Fibroblast of lung (primary cell): ENCODE measurements at regions not wholly inside any gene's neighbourhood (a gene's known extent, or its start where the extent isn't known, plus 50 kb on each side); places are given as distances from the start of the nearest gene placed in this dataset.

Experiments used
- CTCF ChIP-seq, 2 donors: IDR thresholded peaks in 1 of 2; conservative IDR thresholded peaks in 1 of 2; 1 replicate in 1 of 2; 2 replicates in 1 of 2; pipeline ENCODE4 v1.5.1; 2011 to 2012; ENCODE audit warnings: low read length in 2 of 2, control low read depth in 1 of 2, inconsistent platforms in 1 of 2, low read depth in 1 of 2, mild to moderate bottlenecking in 1 of 2
- EZH2 ChIP-seq: IDR thresholded peaks from 2 replicates; pipeline ENCODE4 v1.5.1; 2012; ENCODE audit warnings: low read length, control low read depth, mild to moderate bottlenecking; ENCODE audit errors: missing control alignments

GRCh38 chr2:9757501-9758264, 85.6 kb upstream of the TAF1B start:
- TF ChIP-seq EZH2, result no peak
- no peak for TF ChIP-seq CTCF (conservative IDR thresholded peaks at IDR 0.05 in 1 of 2, IDR thresholded peaks at IDR 0.05 in 1 of 2; ENCODE audit: low read depth in 1 of 2, low read length in 2 of 2)
